ENCODE measurements at regions not wholly inside any gene's neighbourhood (a gene's known extent, or its start where the extent isn't known, plus 50 kb on each side); places are given as distances from the start of the nearest gene placed in this dataset.

- peaks cover 28% of the 10 kb centered on the region for H3K9me3 ChIP-seq (ENCODE audit: control insufficient read depth, low read length)
- H3K27me3 ChIP-seq (ENCODE audit: control insufficient read depth, insufficient read depth, low read length, poor library complexity, severe bottlenecking): no peaks in the 10 kb centered on the region
- no peak for DNase-seq
- no peak overlapping the region for H3K9ac ChIP-seq (ENCODE audit: extremely low read depth, low read length, poor library complexity, severe bottlenecking)
- H3K36me3 Mint-ChIP-seq (ENCODE audit: low read depth): no peaks in the 10 kb centered on the region
- no peak overlapping the region for H3K4me3 Mint-ChIP-seq
- H3K4me1 Mint-ChIP-seq: no peaks in the 10 kb centered on the region
- no peak overlapping the region for H3K4me3 ChIP-seq (ENCODE audit: low read length)
- no peak overlapping the region for H3K27ac Mint-ChIP-seq
- no peaks in the 10 kb centered on the region for H3K4me1 ChIP-seq (ENCODE audit: control insufficient read depth, insufficient read depth, low read length)
- no peaks in the 10 kb centered on the region for H3K36me3 ChIP-seq (ENCODE audit: control insufficient read depth, insufficient read depth, low read length)
- no peak overlapping the region for H3K27ac ChIP-seq (ENCODE audit: low read depth, low read length)
- no peaks in the 10 kb centered on the region for H3K27me3 Mint-ChIP-seq (ENCODE audit: insufficient read depth)
- peaks cover 7% of the 10 kb centered on the region for H3K9me3 Mint-ChIP-seq
- WGBS, 2 experiments (ENCODE audit: insufficient coverage in 1 of 2, insufficient read length in 1 of 2): 81% methylated on average over 2 of the region's 2 CpGs; no CpG with 5 or more reads in 1 of the 2 experiments
- TF ChIP-seq, protein P1, sequence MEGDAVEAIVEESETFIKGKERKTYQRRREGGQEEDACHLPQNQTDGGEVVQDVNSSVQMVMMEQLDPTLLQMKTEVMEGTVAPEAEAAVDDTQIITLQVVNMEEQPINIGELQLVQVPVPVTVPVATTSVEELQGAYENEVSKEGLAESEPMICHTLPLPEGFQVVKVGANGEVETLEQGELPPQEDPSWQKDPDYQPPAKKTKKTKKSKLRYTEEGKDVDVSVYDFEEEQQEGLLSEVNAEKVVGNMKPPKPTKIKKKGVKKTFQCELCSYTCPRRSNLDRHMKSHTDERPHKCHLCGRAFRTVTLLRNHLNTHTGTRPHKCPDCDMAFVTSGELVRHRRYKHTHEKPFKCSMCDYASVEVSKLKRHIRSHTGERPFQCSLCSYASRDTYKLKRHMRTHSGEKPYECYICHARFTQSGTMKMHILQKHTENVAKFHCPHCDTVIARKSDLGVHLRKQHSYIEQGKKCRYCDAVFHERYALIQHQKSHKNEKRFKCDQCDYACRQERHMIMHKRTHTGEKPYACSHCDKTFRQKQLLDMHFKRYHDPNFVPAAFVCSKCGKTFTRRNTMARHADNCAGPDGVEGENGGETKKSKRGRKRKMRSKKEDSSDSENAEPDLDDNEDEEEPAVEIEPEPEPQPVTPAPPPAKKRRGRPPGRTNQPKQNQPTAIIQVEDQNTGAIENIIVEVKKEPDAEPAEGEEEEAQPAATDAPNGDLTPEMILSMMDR (conservative IDR thresholded peaks at IDR 0.05): no peak
Observed at GRCh38 chr10:64959883-64960282, 1438.7 kb downstream of the REEP3 start.

DNA sequence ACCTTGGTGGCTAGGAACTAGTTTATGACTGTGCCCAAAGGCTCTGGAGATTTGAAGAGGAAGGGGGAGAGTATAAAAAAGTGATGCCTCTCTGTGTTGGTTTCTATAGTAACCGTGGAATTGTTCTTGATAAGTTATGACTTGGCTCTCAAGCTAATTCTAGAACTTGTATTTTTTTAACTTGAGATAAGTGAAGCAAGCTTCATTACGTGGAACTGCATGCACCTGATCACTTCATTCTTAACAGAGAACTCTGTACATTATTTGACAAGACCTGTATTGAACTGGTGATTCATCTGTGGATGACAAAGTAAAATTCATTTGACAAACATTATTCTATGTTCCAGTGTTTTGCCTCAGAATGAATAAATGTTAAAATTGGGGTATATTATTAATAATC, 1452.2 kb downstream of the REEP3 start:
- Histone ChIP-seq H3K36me3 (ENCODE audit: control insufficient read depth, insufficient read depth, low read length) (no peaks in the 10 kb centered on the region), H3K27ac (ENCODE audit: low read depth, low read length) (no peak overlapping the region), H3K9me3 (ENCODE audit: control insufficient read depth, low read length) (no peaks in the 10 kb centered on the region), H3K4me1 (ENCODE audit: control insufficient read depth, insufficient read depth, low read length) (no peaks in the 10 kb centered on the region), H3K27me3 (ENCODE audit: control insufficient read depth, insufficient read depth, low read length, poor library complexity, severe bottlenecking) (no peaks in the 10 kb centered on the region), H3K4me3 (ENCODE audit: low read length) (no peak overlapping the region), H3K9ac (ENCODE audit: extremely low read depth, low read length, poor library complexity, severe bottlenecking) (no peak overlapping the region)
- Mint-ChIP-seq H3K4me3 (no peak overlapping the region), H3K9me3 (no peaks in the 10 kb centered on the region), H3K36me3 (ENCODE audit: low read depth) (no peaks in the 10 kb centered on the region), H3K27me3 (ENCODE audit: insufficient read depth) (no peaks in the 10 kb centered on the region), H3K27ac (no peak overlapping the region), H3K4me1 (no peaks in the 10 kb centered on the region)
- no peak for DNase-seq
- 60 to 66% methylated on average over 2 of the region's 2 CpGs for WGBS, 2 experiments (ENCODE audit: insufficient coverage in 1 of 2, insufficient read length in 1 of 2)
- TF ChIP-seq, protein P1 (conservative IDR thresholded peaks at IDR 0.05): no peak

DNA sequence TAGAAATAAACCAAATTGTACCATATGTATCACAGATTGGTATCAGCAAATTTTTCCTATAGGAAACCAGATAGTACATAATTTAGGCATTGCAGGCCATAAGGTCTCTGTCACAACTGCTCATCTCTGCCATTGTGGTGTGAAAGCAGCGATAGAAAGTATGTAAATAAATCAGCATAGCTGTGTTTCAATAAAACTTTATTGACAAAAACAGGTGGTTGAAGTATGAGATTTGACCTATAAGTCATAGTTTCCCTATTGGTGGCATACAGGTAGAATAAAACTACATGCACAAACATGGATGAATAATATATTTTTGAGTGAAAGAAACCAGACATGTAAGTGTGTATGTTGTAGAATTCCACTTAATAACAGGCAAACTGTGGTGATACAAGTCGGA, 1454.9 kb downstream of the REEP3 start:
- Histone ChIP-seq H3K4me1 (ENCODE audit: control insufficient read depth, insufficient read depth, low read length) (no peaks in the 10 kb centered on the region), H3K9me3 (ENCODE audit: control insufficient read depth, low read length) (no peaks in the 10 kb centered on the region), H3K27me3 (ENCODE audit: control insufficient read depth, insufficient read depth, low read length, poor library complexity, severe bottlenecking) (no peaks in the 10 kb centered on the region), H3K4me3 (ENCODE audit: low read length) (no peak overlapping the region), H3K9ac (ENCODE audit: extremely low read depth, low read length, poor library complexity, severe bottlenecking) (no peak overlapping the region), H3K27ac (ENCODE audit: low read depth, low read length) (no peak overlapping the region), H3K36me3 (ENCODE audit: control insufficient read depth, insufficient read depth, low read length) (no peaks in the 10 kb centered on the region)
- Mint-ChIP-seq H3K27me3 (ENCODE audit: insufficient read depth) (no peaks in the 10 kb centered on the region), H3K36me3 (ENCODE audit: low read depth) (no peaks in the 10 kb centered on the region), H3K27ac (no peak overlapping the region), H3K4me1 (no peaks in the 10 kb centered on the region), H3K4me3 (no peak overlapping the region), H3K9me3 (no peaks in the 10 kb centered on the region)
- TF ChIP-seq, protein P1 (conservative IDR thresholded peaks at IDR 0.05): no peak
- DNase-seq: no peak
- WGBS, 2 experiments (ENCODE audit: insufficient coverage in 1 of 2, insufficient read length in 1 of 2): 80 to 91% methylated on average over 1 to 2 of the region's 2 CpGs
